C4-2B (cell line): ENCODE measurements at regions not wholly inside any gene's neighbourhood (a gene's known extent, or its start where the extent isn't known, plus 50 kb on each side); places are given as distances from the start of the nearest gene placed in this dataset.
"Not testable (repeated sequence)": the region's sequence is repeated elsewhere in the genome, so short reads cannot be mapped to it uniquely, and the experiment has no call there.

ENCODE experiments used
- H3K27ac ChIP-seq: fragments of 450-650 bp; 2 replicates; pipeline ENCODE4 v1.5.1; 2017
- ZFX ChIP-seq: fragments of 450-650 bp; IDR thresholded peaks from 2 replicates; pipeline ENCODE4 v1.6.1; 2017
- TF ChIP-seq, protein P1 (sequence below): fragments of 450-650 bp; conservative IDR thresholded peaks from 2 replicates; pipeline ENCODE4 v1.5.1; 2017; ENCODE audit warnings: mild to moderate bottlenecking

DNA sequence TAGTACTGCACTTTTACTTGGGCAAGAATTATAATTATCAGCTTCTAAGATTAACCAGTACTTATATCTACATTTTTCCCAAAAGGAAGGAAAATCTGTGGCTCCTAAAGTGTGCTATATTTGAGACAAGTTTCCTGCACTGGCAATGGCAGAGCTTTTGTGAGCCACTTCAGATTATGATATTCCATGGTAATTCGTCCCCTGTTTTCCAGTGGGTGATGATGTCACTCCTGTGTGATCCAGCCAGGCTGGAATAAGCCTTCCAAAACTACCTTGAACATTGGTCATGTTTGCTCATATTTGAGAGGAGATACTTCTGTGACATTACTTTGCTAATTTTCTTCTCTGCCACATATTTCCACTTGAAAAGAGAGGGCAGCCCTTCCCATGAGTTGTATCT is 302.1 kb downstream of the MDFIC start:
- no peak for TF ChIP-seq ZFX
- TF ChIP-seq, protein P1, sequence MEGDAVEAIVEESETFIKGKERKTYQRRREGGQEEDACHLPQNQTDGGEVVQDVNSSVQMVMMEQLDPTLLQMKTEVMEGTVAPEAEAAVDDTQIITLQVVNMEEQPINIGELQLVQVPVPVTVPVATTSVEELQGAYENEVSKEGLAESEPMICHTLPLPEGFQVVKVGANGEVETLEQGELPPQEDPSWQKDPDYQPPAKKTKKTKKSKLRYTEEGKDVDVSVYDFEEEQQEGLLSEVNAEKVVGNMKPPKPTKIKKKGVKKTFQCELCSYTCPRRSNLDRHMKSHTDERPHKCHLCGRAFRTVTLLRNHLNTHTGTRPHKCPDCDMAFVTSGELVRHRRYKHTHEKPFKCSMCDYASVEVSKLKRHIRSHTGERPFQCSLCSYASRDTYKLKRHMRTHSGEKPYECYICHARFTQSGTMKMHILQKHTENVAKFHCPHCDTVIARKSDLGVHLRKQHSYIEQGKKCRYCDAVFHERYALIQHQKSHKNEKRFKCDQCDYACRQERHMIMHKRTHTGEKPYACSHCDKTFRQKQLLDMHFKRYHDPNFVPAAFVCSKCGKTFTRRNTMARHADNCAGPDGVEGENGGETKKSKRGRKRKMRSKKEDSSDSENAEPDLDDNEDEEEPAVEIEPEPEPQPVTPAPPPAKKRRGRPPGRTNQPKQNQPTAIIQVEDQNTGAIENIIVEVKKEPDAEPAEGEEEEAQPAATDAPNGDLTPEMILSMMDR: no peak
- H3K27ac ChIP-seq: no peak overlapping the region

DNA sequence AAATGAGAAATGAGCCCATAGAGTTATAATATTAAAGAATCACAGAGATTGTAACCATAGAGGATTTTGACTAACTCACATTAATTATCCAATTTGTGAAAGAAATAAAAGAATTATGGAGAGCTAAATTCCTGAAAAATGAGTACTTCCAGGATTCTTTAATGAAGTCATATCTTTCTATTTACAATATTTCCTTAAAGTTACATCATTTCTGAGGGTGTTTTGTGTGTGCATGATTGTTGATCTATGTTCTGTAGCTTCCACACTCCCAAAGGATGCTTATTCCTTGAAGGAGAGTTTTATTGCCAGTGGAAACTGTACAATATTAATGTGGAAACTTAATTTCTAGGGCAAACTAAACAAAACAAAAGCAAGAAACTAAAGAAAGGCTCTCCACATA is 299.6 kb downstream of the MDFIC start:
- H3K27ac ChIP-seq: no peak overlapping the region
- TF ChIP-seq, protein P1: no peak
- TF ChIP-seq ZFX: no peak

DNA sequence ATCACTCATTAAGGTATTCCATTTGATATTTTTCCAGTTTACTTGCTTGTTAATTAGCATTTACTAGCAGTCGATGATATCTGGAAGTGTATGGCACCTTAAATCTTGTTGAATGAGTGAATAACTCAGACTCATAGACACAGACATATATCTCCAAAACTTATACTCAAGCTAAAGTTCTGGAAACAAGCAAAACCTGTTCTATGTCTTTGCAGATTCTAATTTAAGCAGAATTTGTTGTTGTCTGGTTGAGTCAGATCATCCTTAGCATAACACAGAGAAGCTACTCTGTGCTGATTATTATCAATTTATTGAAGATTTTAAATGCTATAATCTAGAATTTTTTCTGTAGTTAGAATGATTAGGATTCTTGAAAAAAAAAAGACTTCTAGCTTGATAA is 296.2 kb downstream of the MDFIC start:
- TF ChIP-seq ZFX: no peak
- TF ChIP-seq, protein P1: no peak

DNA sequence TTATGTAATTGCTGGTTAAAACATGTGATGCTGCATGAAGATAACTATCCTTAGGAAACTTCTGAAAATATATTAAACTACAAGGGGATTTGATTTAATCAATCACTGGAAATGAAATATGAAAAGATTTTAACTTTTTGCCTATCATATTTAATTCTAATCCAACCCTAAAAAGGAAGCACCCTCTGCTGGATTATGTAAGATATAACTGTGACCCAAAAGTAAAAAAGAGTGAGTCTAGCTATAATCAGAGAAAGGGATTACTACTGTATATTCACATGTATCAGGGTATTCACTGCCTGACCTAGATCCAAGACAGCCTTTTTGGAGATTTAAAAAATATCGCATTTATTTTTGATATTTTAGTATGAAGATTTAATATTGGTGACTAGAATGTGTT is 295.5 kb downstream of the MDFIC start:
- TF ChIP-seq, protein P1: peak; percentile 32; the same call in 1 of the 2 replicates
- no peak for TF ChIP-seq ZFX
- H3K27ac ChIP-seq: no peak overlapping the region

More for the DNA sequence above, 296.2 kb downstream of the MDFIC start:
- H3K27ac ChIP-seq: no peak overlapping the region

DNA sequence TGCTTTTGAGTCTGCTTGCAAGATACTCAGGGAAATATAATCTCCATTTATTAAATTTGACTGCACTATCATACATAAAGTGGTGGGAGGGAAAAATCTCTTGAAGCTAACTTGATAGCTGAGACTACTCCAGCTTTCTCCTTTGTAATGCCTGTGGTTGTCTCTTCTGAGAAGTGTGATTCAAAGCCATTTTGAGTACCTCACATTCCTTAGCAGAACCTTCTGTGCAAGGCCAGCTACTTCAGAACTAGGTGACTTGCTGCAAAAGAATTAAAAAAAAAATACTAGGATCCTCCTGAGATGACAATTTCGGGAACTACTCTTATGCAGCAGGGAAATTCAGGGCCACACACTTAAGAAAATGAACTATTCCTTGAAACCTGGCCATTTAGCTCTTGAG is 294.8 kb downstream of the MDFIC start:
- H3K27ac ChIP-seq: no peak overlapping the region
- TF ChIP-seq ZFX: no peak

DNA sequence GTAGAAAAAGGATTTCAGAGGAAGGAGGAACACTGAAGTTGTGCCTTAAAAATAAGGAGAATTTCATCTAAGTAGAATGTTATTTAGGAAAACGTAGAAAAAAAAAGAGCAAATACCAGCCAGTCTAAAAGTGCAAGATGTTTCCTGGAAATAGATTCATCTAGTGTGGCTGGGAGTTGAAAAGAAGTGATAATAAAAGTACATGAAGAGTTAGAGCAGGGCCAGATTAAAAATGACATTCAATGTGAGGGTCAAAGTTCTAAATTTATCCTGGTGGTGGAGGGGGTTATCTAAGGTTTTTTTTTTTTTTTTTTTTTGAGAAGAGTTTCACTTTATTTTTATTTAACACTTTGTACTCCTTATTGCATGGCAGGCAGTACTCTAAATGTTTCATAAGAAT is 289.3 kb downstream of the MDFIC start:
- no peak for TF ChIP-seq ZFX
- TF ChIP-seq, protein P1: no peak
- no peak overlapping the region for H3K27ac ChIP-seq

DNA sequence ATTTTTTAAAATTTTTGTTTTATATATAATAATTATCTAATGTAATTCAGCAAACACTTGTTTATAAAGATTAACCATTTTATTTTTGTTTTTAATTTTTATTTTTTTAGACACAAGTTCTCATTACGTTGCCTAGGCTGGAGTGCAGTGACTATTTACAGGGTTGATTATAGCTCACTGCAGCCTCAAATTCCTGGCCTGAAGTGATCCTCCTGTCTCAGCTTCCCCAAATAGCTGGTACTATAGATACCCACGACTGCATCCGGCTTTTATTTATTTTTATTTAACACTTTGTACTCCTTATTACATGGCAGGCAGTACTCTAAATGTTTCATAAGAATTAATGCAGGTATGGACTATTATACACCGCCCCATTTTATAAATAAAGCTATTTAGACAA is 288.7 kb downstream of the MDFIC start:
- H3K27ac ChIP-seq: no peak overlapping the region
- no peak for TF ChIP-seq ZFX
- TF ChIP-seq, protein P1: no peak

DNA sequence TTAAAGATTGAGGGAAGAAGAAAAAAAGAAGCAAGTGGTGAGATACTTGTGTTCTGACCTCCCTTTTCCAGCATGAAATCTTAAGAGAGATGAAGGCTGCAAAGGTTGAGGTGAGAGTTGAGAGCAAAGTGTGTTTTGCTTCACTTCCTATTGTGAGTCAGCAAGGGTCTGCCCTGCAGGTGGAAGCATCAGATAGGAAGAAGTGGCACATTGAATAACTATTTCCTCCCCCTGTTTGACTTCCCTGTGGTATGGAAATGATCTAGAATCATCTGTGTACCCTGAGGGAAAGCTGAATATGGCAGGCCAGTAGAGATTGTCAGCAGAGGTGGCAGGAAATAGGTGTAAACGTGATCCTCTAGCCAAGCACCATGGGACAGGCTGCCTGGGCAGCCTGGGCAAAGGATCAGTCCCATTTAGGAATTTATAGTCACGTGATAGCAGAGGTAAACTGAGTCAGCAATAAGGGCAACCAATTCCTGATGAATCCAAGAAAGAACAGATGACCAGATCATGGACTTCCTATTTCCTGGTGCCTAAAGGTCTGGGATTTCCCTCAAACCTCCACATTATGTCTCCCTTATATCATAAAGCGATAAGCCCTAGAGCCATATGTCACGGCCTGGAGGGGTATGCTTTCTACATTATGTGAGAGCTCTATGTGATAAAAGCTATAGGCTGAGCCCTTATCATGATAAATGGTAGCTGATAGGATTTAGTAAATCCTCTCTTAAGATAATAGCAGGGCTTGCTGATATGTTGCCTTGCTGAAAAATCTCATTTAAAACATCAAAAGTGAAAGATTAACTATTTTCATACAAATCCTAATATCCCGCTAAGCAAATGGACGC is 287.0 kb downstream of the MDFIC start:
- TF ChIP-seq, protein P1: no peak
- TF ChIP-seq ZFX: no peak
- no peak overlapping the region for H3K27ac ChIP-seq

DNA sequence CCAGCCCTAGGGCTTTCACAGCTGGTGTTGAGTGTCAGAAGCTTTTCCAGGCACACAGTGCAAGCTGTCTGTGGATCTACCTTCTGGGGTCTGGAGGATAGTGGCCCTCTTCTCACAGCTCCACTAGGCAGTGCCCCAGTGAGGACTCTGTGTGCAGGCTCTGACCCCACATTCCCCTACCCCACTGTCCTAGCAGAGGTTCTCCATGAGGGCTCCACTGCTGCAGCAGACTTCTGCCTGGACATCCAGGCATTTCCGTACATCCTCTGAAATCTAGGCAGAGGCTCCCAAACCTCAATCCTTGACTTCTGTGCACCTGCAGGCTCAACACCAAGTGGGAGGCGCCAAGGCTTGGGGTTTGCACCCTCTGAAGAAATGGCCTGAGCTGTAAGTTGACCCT is 284.5 kb downstream of the MDFIC start:
- H3K27ac ChIP-seq: not testable (repeated sequence)
